Lower leg skin (tissue), 4 donors: ENCODE measurements at regions not wholly inside any gene's neighbourhood (a gene's known extent, or its start where the extent isn't known, plus 50 kb on each side); places are given as distances from the start of the nearest gene placed in this dataset.

ENCODE experiments used
- DNase-seq, 2 donors: peaks; one replicate each; pipeline ENCODE4 v3.0.0-alpha.2; 2019; ENCODE audit warnings: low spot score in 2 of 2
- H3K4me3 ChIP-seq: fragments of 200-600 bp; sonication (generic); 2 replicates; pipeline ENCODE4 v1.5.1; 2017; ENCODE audit warnings: mild to moderate bottlenecking, low read depth; ENCODE audit not compliant: poor library complexity, severe bottlenecking
- CTCF ChIP-seq, 3 donors: fragments of 450-650 bp; IDR thresholded peaks; one replicate each; pipeline ENCODE4 v1.5.1; 2016; ENCODE audit warnings: antibody characterized with exemption in 3 of 3, mild to moderate bottlenecking in 3 of 3, moderate library complexity in 2 of 3
- POLR2A ChIP-seq, 2 donors: fragments of 450-650 bp; IDR thresholded peaks; one replicate each; pipeline ENCODE4 v1.6.1; 2016 to 2017; ENCODE audit warnings: antibody characterized with exemption in 2 of 2, mild to moderate bottlenecking in 1 of 2, moderate library complexity in 1 of 2
- WGBS, 2 donors: methylation state at CpG; one replicate each; pipeline ENCODE4 v1.1.5; 2018; 5-methylcytosine and 5-hydroxymethylcytosine counted together
- intact Hi-C: fragments of 100-400 bp; cut with DNase I; formaldehyde crosslinking; loops from one replicate; pipeline ENCODE4 v1.15.0; 2023; ENCODE audit warnings: low total_unique reads

- intact Hi-C loops, result no loop called here
- DNase-seq, result no peak
- WGBS, 2 donors, result 43 to 50% methylated on average over 3 of the region's 3 CpGs
Observed at GRCh38 chr13:93118081-93118615, 108.5 kb upstream of the GPC6 start.

DNA sequence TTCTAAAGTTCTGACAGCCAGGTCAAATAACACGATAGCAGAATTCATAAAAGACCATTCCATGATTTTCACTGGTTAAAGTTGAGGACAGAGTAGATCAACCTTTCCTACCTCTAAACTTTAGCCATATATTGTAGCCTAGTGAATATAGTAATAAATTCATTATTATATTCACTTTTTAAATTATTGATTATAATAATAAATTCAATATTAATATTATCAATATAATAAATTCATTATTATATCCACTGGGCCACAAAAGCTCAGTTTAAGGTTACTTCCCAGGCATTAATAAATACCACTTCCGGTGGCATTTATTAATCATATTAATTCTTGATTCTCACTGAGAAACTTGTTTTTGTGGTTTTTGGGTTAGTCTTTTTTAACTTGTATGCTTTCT, 85.7 kb upstream of the GPC6 start:
- intact Hi-C loops, result no loop called here
- WGBS, 2 donors, result 89 to 91% methylated on average over 2 of the region's 2 CpGs
- no peak for DNase-seq
- no peak for TF ChIP-seq CTCF (IDR thresholded peaks at IDR 0.05)
- no peak for TF ChIP-seq POLR2A (IDR thresholded peaks at IDR 0.05)
- no peak overlapping the region for H3K4me3 ChIP-seq

More at GRCh38 chr13:93118081-93118615, 108.5 kb upstream of the GPC6 start:
- no peak overlapping the region for H3K4me3 ChIP-seq
- TF ChIP-seq CTCF (IDR thresholded peaks at IDR 0.05) (no peak), POLR2A (IDR thresholded peaks at IDR 0.05) (no peak)

GRCh38 chr13:93144031-93144430, 82.6 kb upstream of the GPC6 start:
- no peak overlapping the region for H3K4me3 ChIP-seq
- TF ChIP-seq CTCF (IDR thresholded peaks at IDR 0.05) (no peak), POLR2A (IDR thresholded peaks at IDR 0.05) (no peak)
- intact Hi-C loops, result no loop called here
- no peak for DNase-seq
- 67 to 72% methylated on average over 4 of the region's 4 CpGs for WGBS, 2 donors

GRCh38 chr13:93145199-93145598, 81.4 kb upstream of the GPC6 start:
- intact Hi-C loops, result no loop called here
- no peak for DNase-seq

DNA sequence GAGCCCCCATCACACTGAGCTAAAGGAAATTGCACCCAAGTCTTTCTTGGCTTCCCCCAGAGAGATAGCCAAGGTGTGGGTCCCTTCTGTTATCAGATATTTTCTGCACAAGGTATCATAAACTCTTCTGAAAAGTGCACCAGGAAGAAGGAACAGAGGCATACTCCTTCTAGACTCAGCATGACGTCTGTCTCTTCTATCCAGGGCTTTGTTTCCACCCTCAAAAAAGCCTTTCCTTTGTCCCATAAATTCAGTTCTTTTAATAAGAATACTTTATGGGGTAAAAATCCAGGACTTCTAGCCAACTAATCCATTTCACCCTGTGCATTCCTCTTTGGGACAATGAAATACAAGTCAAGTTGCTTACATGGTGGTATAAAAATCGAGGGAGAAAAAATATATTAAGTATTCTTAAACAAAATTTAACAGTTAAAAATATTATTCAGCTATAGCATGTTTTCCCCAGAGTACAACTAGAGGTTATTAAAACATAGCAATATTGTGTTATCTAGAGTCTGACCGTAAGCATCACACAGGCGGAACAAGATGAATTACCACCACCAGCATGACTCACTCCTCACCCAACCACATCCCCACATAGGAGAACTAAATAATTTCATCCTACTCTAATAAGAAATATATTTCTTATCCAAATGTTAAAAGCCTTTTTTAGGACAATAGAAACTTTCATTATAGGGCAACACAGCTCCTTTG, 79.9 kb upstream of the GPC6 start:
- WGBS, 2 donors, result 61 to 64% methylated on average over 4 of the region's 4 CpGs
- DNase-seq, result no peak
- no peak overlapping the region for H3K4me3 ChIP-seq
- no peak for TF ChIP-seq POLR2A (IDR thresholded peaks at IDR 0.05)
- TF ChIP-seq CTCF (IDR thresholded peaks at IDR 0.05), result no peak
- intact Hi-C loops, result no loop called here

More at GRCh38 chr13:93145199-93145598, 81.4 kb upstream of the GPC6 start:
- no peak for TF ChIP-seq POLR2A (IDR thresholded peaks at IDR 0.05)
- TF ChIP-seq CTCF (IDR thresholded peaks at IDR 0.05), result no peak
- 59 to 70% methylated on average over 2 of the region's 2 CpGs for WGBS, 2 donors
- no peak overlapping the region for H3K4me3 ChIP-seq

DNA sequence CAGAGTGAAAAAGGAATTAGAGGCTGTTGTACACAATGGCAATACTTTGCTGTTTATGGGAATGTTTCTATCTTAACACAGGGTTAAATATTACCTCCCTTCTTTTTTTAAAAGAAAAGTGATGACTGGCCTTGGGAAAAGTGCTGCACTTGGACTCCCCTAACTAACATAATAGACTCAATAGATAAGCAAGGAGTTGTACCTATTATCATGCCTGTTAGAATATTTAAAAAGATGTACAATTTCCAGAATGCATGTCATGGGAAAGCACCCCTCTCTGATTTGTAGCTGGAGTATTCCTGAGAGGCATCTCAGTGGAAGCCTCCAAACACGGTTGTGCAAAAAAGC, 79.3 kb upstream of the GPC6 start:
- no peak for DNase-seq
- no peak overlapping the region for H3K4me3 ChIP-seq
- WGBS, 2 donors, result 44 to 58% methylated on average over 1 of the region's 1 CpG
- no peak for TF ChIP-seq POLR2A (IDR thresholded peaks at IDR 0.05)
- no peak for TF ChIP-seq CTCF (IDR thresholded peaks at IDR 0.05)
- intact Hi-C loops, result no loop called here
